VCaP (cell line): ENCODE measurements at regions not wholly inside any gene's neighbourhood (a gene's known extent, or its start where the extent isn't known, plus 50 kb on each side); places are given as distances from the start of the nearest gene placed in this dataset.

ENCODE experiments used
- H3K27ac ChIP-seq: fragments of 450-650 bp; 2 replicates; pipeline ENCODE4 v1.5.1; 2017
- TF ChIP-seq, protein P1 (sequence below): fragments of 450-650 bp; conservative IDR thresholded peaks from 2 replicates; pipeline ENCODE4 v1.5.1; 2017; ENCODE audit warnings: mild to moderate bottlenecking, moderate library complexity

DNA sequence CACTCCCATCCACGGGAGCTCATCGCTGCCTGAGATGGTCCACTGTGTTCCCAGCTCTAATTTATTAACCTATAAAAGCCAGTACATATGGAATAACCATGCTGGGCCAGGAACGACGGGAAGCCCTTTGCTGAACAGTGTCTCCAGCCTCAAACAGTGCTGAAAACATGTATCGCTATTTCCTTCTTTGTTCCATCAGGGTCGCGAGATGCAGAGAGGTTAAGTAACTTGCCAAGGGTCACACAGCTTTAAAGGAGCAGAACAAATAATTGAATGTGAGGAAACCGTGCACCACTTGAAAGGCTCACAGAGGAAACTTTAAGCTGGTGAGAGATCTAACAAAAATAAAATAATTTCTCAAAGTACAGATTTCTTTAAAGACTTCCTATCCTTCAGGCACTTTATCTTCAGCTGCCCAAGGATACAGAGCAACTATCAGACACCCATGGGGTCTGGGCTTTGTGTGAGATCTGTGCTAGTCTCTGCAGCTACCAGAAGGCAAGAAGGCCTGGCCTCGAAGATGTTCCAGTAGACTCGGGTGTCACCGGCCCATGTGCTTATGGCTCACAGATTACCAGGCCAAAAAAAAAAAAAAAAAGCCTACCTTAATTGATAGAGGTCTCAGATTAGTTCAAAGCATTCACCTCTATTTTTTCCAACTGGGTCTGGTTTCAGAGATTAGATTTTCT, 207.8 kb upstream of the FOXF1 start:
- TF ChIP-seq, protein P1, sequence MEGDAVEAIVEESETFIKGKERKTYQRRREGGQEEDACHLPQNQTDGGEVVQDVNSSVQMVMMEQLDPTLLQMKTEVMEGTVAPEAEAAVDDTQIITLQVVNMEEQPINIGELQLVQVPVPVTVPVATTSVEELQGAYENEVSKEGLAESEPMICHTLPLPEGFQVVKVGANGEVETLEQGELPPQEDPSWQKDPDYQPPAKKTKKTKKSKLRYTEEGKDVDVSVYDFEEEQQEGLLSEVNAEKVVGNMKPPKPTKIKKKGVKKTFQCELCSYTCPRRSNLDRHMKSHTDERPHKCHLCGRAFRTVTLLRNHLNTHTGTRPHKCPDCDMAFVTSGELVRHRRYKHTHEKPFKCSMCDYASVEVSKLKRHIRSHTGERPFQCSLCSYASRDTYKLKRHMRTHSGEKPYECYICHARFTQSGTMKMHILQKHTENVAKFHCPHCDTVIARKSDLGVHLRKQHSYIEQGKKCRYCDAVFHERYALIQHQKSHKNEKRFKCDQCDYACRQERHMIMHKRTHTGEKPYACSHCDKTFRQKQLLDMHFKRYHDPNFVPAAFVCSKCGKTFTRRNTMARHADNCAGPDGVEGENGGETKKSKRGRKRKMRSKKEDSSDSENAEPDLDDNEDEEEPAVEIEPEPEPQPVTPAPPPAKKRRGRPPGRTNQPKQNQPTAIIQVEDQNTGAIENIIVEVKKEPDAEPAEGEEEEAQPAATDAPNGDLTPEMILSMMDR: no peak
- no peak overlapping the region for H3K27ac ChIP-seq

DNA sequence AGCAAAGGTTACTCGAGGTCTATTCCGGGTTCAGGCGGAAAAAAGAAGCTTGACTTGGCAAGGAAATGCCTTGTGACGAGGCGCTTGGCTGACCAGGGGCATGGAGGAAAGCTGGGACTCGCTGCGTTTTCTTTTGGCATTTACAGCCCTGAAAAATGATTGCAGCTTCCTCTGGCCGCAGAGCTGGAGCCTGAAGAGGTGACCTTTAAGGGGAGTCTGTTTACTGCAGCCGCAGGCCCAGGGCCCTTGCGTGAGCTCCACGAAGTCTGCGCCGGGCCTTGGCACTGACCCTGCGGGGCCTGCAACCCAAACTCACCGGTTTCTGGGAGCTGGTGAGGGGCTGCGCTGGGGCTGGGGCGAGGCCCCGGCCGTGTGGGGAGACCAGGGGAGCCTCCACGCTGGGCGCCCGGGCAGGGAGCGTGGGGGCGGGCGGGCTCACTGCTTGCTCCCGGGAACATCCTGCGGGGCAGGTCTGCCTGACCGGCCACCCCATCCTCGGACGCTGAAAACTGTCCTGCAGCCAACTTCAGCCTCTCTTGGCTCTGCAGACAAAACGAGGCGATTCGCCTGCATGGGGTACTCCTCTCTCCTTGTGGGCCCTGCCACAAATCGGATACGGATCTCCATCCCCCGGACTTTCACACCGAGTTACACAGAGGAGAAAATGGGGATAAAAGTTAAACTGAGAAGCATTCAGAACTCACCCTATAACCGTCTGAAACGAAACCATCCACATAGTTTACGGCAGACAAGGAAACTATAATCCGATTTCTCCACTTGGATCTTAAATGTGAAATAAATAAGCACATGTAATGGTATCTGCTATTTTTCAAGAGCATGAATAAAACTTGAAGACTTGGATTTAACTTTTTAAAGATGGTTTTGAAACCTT, 206.3 kb upstream of the FOXF1 start:
- TF ChIP-seq, protein P1: no peak
- H3K27ac ChIP-seq: no peak overlapping the region

DNA sequence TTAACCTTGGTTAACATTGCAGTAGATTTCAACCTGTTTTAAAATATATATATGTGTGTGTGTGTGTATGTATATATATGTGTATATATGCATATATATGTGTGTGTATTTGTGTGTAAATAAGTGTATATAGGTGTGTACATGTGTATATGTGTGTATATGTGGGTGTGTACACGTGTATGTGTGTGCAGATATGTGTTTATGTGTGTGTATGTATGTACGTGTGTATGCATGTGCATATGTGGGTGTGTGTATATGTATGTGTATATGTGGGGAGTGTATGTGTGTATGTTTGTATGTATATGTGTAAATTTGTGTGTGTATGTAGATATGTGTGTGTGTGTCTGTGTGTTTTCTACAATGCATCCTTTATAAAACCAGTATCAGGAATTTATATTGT, 205.5 kb upstream of the FOXF1 start:
- H3K27ac ChIP-seq: no peak overlapping the region
- TF ChIP-seq, protein P1: no peak

DNA sequence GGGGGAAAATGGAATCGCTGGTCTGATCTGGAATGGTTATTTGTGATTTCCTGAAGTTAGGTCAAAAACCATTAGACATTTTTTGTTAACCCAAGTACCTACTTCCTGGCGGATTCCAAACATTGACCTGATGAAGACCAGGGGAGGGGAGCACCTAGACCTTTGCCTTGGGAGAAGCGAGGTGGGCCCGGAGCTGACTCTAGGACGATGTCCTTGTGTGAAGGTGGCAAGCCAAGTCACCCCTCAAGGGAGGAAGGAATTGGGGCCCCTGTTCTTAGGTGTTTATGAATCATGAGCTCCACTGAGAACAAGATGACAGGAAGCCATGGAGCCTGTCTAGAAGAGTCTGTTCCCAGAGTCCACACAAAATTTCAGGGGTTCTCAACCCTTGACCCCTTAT, 204.9 kb upstream of the FOXF1 start:
- no peak overlapping the region for H3K27ac ChIP-seq
- TF ChIP-seq, protein P1: no peak

DNA sequence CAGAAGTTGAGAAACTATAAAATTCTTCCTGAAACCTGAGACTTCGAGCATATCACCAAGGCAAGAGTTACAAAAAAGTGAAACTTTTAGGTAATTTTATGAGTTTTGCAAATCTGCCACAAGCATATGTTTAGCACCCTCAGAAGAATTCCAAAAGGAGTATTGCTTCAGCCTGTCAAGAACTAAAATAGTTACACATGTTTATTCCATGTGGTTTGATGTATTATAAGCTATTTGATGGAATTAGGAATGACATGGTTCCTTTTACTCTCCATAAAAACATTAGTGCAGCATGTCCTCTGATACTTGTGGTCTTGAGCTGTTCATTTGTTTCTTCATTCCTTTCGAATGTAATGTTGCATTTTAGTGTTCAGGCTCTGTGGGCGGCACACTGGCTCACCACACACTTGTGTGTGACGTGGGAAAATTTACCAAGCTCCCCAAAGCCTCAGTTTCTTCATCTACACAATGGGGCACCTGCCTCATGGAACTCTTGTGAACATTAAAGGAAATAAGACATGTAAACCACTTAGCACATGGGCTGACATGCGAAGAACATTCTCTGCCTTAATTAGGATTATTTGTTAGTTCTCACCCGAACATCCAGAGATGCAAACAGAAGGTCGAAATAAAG, 204.2 kb upstream of the FOXF1 start:
- TF ChIP-seq, protein P1: no peak
- no peak overlapping the region for H3K27ac ChIP-seq

DNA sequence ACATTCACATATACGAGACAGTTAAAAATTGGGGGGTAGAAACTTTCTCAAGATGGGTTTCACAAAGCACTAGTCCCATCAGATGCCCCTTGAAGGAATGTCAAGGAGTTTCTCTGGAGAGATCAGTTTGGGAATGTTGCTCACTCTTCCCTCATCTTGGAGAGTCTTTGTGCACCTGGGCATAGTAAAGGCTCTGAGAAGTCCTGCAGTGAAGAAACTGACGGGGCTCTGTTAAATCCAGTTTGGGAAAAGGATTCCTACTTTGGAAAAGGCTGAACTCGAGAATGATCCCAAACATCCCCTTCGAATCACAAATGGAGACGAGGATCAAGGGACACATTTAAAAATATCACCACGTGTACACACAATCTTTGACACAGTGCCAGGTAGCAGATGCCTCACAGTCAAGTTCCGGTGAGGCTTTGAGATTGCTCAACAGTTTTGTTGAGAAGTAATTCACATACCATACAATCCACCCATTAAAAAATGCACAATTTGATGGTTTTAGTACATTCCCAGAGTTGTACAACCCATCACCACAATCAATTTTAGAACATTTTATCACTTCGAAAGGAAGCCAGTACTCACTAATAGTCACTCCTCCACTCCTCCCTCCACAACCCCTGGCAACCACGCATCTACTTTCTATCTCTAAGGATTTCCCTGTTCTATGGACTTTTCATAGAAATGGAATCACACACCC, 203.4 kb upstream of the FOXF1 start:
- no peak overlapping the region for H3K27ac ChIP-seq
- TF ChIP-seq, protein P1: no peak

DNA sequence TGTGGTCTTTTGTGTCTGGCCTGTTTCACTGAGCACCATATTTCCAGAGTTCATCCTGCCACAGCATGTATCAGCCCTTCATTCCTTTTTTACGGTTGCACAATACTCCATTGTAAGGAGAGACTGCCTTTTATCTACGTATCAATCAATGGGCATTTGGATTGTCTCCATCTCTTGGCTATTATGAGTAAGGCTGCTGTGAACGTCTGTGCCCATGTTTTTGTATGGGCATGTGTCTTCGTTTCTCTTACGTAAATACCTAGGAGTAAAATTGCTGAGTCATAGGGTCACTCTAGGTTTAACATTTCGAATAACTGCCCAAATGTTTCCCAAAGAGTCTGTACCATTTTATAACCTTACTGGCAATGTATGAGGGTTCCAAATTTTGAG, 202.8 kb upstream of the FOXF1 start:
- TF ChIP-seq, protein P1: no peak
- H3K27ac ChIP-seq: no peak overlapping the region
